RWPE1 (cell line): ENCODE measurements at regions not wholly inside any gene's neighbourhood (a gene's known extent, or its start where the extent isn't known, plus 50 kb on each side); places are given as distances from the start of the nearest gene placed in this dataset.
A peak's percentile ranks its signal among the peaks of the same experiment; 100 is the strongest.

Experiments used
- CTCF ChIA-PET: fragments of 350-600 bp; sonication (Branson Sonifier 250); formaldehyde crosslinking; extraction: SDS; loops from one replicate; lab custom pipeline; 2021; lab: Yijun Ruan, JAX
- POLR2A ChIA-PET: fragments of 400-600 bp; formaldehyde crosslinking; extraction: SDS; loops from one replicate; lab custom pipeline; 2020; ENCODE audit warnings: antibody characterized with exemption; ENCODE audit not compliant: low non-redundant PET; lab: Yijun Ruan, JAX
- DNase-seq: peaks from one replicate; pipeline ENCODE4 v3.0.0; 2012; ENCODE audit warnings: low spot score
- H3K27ac ChIP-seq: fragments of 450-650 bp; 2 replicates; pipeline ENCODE4 v1.5.1; 2017
- TF ChIP-seq, protein P1 (sequence below): fragments of 450-650 bp; conservative IDR thresholded peaks from 2 replicates; pipeline ENCODE4 v1.5.1; 2017; ENCODE audit warnings: low read depth, mild to moderate bottlenecking

DNA sequence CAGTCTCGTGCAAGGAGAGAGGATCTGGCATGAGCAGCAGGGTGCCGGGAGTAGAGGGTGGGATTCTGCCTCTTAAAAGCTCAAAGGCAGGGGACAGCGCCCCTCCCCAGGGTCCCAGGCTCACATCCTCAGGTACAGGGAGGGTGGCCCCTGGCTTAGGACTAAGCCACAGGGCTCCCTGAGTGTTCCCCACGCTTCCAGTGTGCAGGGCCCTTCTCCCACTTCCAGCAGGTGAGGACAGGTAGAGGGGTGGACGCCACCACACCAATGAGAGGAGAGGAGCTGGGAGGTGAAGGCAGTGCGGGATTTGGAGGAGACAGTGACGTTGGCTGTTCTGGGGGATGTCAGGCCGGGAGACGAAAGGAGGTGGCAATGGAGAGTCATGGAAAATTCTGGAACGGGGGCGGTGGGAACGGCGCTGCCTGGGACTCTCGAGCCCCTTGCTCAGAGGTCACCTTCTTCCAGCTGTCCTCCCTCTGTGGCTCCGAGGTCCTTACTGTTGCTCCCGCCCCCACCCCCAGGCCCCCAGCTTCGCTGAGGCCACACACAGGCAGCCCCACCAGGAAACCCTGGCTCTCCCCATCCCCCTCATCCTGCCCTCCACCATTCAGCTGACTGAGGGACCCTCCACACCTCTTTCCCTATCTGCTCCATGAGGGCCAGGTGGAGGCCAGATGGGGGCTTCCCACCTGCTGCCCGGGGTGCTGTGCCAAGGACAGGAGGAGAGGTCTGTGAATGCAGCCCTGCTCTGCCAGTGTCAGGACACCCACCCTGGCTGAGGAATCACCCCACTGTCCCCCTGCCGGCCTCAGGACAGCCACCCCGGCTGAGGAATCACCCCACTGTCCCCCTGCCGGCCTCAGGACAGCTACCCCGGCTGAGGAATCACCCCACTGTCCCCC lies 57.7 kb upstream of the ACSF3 start:
- H3K27ac ChIP-seq = no peak overlapping the region
- ChIA-PET POLR2A (no interaction called here), CTCF (interaction anchor here (0.7 kb wide), 1 partner anchor 131 kb away, joined by 4 read pairs; no protein-coding TSS in a partner anchor)
- TF ChIP-seq, protein P1, sequence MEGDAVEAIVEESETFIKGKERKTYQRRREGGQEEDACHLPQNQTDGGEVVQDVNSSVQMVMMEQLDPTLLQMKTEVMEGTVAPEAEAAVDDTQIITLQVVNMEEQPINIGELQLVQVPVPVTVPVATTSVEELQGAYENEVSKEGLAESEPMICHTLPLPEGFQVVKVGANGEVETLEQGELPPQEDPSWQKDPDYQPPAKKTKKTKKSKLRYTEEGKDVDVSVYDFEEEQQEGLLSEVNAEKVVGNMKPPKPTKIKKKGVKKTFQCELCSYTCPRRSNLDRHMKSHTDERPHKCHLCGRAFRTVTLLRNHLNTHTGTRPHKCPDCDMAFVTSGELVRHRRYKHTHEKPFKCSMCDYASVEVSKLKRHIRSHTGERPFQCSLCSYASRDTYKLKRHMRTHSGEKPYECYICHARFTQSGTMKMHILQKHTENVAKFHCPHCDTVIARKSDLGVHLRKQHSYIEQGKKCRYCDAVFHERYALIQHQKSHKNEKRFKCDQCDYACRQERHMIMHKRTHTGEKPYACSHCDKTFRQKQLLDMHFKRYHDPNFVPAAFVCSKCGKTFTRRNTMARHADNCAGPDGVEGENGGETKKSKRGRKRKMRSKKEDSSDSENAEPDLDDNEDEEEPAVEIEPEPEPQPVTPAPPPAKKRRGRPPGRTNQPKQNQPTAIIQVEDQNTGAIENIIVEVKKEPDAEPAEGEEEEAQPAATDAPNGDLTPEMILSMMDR = no peak
- no peak for DNase-seq

DNA sequence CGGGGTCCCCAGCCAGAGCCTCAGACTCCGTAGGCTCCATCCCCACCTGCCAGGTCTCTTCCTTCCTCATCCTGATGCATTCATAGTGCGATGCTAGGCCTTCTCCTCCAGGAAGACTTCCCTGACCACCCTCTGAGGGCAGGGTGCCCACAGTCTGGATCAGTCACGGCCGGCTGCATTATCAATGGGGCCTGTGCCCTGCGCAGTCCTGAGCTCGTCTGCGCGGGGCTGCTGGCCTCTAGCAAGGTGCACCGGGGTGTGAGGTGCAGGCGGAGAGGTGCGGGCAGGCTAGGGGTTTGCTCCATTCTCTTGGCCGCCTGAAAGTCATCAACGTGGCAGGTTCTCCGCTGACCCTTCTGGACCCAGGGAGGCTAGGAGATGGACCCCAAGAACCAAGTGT lies 56.9 kb upstream of the ACSF3 start:
- ChIA-PET POLR2A (no interaction called here), CTCF (interaction anchor here (0.7 kb wide), 1 partner anchor 130 kb away, joined by 4 read pairs; no protein-coding TSS in a partner anchor)
- no peak overlapping the region for H3K27ac ChIP-seq
- no peak for DNase-seq
- TF ChIP-seq, protein P1 = no peak

DNA sequence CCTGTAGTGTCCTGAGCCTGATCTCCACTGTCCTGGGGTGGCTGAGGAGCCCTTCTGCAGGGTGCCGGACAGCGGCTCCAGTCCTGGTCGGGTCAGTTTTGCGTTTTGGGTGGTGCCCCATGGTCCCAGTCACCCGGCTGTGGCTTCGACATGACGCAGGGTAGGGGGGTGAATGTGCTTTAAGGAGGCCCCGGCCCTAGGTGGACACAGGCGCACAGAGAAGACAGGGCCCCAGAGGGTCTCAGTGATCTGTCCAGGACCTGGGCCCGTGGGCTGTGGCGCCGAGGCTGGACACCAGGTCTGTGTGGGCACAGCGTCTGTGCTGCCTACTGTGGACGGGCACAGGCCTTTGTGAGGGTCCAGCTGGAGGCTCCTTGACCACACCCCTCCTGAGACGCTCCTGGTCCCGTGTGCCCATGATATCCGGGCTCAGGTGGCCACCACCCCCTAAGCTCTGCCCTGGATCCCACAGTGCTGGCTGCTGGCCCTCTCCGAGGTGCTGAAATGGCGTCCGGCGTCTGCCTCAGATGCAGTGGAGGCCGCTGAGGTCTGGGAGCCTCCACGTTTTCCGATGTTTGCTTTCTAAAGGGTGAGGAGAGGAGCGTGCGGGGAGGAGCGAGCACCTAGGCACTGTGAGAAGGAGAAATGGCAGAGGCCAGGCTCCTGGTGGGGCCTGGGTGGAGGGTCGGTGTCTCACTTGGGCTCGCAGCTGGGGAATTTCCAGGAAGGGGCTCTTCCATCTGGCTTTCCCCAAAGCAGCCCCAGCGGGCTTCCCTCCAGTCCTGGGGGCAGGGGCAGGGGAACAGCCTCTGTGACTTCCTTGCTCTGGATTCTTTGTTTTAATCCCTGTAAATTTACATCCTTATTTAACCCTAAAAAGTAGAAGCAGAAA lies 56.1 kb upstream of the ACSF3 start:
- H3K27ac ChIP-seq = no peak overlapping the region
- ChIA-PET CTCF (no interaction called here), POLR2A (no interaction called here)
- DNase-seq = peak; percentile 20
- TF ChIP-seq, protein P1 = no peak

DNA sequence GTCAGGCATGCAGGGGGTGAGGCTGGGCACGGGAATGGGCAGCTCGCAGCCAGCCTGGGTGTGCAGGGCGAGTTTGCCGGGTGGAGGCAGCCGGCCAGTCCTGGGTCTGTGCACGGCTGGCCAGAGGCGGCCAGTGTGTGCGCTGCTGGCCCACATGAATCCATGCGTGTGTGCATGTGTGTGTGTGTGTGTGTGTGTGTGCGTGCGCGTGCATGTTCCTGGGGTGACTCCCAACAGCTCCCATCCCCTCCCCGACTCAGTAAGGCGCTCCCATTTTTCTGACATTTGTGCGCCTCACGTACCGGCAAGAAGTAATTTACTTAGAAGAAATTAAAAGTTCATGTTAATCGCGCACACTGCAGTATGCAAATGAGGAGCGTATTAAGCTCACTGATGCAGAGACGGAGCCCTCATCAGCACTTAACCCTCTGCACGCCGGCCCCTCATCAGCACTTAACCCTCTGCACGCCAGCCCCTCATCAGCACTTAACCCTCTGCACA lies 55.4 kb upstream of the ACSF3 start:
- ChIA-PET POLR2A (no interaction called here), CTCF (no interaction called here)
- TF ChIP-seq, protein P1 = no peak
- H3K27ac ChIP-seq = no peak overlapping the region
- DNase-seq = no peak

DNA sequence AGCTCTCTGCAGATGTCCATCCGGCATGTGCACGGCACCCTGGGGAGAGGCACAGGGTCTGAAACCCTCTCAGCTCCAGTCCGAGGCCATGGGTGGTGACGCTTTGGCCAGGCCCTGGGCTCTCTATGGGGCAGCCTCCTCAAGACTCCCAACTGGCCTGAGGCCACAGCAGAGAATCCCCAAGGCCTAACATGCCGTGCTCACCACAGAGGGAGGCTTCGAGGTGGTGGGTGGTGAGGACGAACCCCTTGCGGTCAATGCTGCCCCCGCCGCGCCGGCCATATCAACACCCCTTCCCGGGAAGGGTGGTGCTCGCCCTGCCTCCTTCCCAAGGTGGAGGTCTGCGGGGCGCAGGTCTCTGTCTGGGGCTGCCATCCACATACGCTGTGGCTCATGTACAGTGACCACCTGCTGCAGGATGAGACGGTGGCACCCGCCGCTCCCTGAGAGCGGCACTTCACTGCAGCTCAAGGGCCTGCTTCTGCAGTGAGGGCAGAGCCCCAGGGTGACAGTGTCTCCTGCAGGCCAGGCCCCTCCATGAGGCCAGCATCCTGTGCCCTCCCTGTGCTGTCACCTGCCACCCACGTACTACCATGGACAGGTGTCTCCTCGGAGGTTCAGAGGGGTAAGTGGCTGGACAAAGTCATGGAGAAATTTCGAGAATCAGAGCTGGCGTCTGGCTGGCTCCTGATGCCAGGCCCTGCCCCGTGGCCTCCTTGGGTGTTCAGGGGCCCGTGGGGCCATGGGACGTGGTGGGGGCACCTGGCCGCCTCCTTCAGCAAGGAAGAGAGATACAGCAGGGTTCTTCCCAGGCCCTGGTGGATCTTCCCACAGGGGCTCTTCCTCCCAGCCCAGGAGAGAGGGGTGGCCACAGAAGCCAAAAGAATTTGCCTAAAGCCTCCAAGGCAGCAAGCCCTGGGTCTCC lies 54.6 kb upstream of the ACSF3 start:
- TF ChIP-seq, protein P1 = no peak
- CTCF ChIA-PET = no interaction called here
- H3K27ac ChIP-seq = no peak overlapping the region
- DNase-seq = no peak
- POLR2A ChIA-PET = no interaction called here
